GM19328 (cell line): ENCODE measurements at regions not wholly inside any gene's neighbourhood (a gene's known extent, or its start where the extent isn't known, plus 50 kb on each side); places are given as distances from the start of the nearest gene placed in this dataset.
"Not testable (repeated sequence)": the region's sequence is repeated elsewhere in the genome, so short reads cannot be mapped to it uniquely, and the experiment has no call there.

Experiments
- ATAC-seq: cut with Tn5 transposase; IDR thresholded peaks from one replicate; pipeline ENCODE4 v1.9.1; 2021; ENCODE audit warnings: mild to moderate bottlenecking, moderate library complexity; ENCODE audit not compliant: unreplicated experiment

GRCh38 chr5:66234241-66234640 is 90.1 kb downstream of the SREK1 start:
- ATAC-seq: no peak

- no peak for ATAC-seq
Measured at GRCh38 chr5:66238435-66238834, 94.3 kb downstream of the SREK1 start.

- ATAC-seq: no peak
Measured at GRCh38 chr5:66239034-66239433, 94.9 kb downstream of the SREK1 start.

- no peak for ATAC-seq
Measured at GRCh38 chr5:66241136-66241825, 97.2 kb downstream of the SREK1 start.

GRCh38 chr5:66242050-66242715 is 98.1 kb downstream of the SREK1 start:
- no peak for ATAC-seq

- ATAC-seq: no peak
Measured at GRCh38 chr5:66246608-66247007, 102.5 kb downstream of the SREK1 start.

- ATAC-seq: no peak
Measured at GRCh38 chr5:66247176-66247960, 103.3 kb downstream of the SREK1 start.

- no peak for ATAC-seq
Measured at GRCh38 chr5:66248874-66249273, 104.8 kb downstream of the SREK1 start.

- no peak for ATAC-seq
Measured at GRCh38 chr5:66249920-66250319, 105.8 kb downstream of the SREK1 start.

GRCh38 chr5:66252849-66253248 is 108.7 kb downstream of the SREK1 start:
- no peak for ATAC-seq

GRCh38 chr5:66255714-66256113 is 111.6 kb downstream of the SREK1 start:
- ATAC-seq: no peak

- ATAC-seq: no peak
Measured at GRCh38 chr5:66273121-66273520, 129.0 kb downstream of the SREK1 start.

GRCh38 chr5:66276986-66277385 is 132.9 kb downstream of the SREK1 start:
- no peak for ATAC-seq

GRCh38 chr5:66277981-66278380 is 133.9 kb downstream of the SREK1 start:
- ATAC-seq: no peak

GRCh38 chr5:66281294-66281693 is 137.2 kb downstream of the SREK1 start:
- ATAC-seq: no peak

- no peak for ATAC-seq
Measured at GRCh38 chr5:66284588-66285342, 140.7 kb downstream of the SREK1 start.

GRCh38 chr5:66285343-66285922 is 141.3 kb downstream of the SREK1 start:
- no peak for ATAC-seq

- ATAC-seq: no peak
Measured at GRCh38 chr5:66291771-66292170, 147.7 kb downstream of the SREK1 start.

GRCh38 chr5:66293851-66294250 is 149.8 kb downstream of the SREK1 start:
- ATAC-seq: not testable (repeated sequence)

- no peak for ATAC-seq
Measured at GRCh38 chr5:66299463-66299862, 155.4 kb downstream of the SREK1 start.

- no peak for ATAC-seq
Measured at GRCh38 chr5:66302344-66302743, 158.2 kb downstream of the SREK1 start.
